Heart left ventricle (tissue), 16 donors: ENCODE measurements at regions not wholly inside any gene's neighbourhood (a gene's known extent, or its start where the extent isn't known, plus 50 kb on each side); places are given as distances from the start of the nearest gene placed in this dataset.

Source experiments
- ATAC-seq, 4 donors: fragments of 200-7000 bp; cut with Tn5 transposase; one replicate each; pipeline ENCODE4 v1.9.1; 2020 to 2022; ENCODE audit warnings: moderate library complexity in 4 of 4, mild to moderate bottlenecking in 3 of 4, moderate number of reproducible peaks in 1 of 4
- DNase-seq, 5 donors: peaks; one replicate each; pipeline ENCODE4 v3.0.0-alpha.2; 2020
- H3K27ac ChIP-seq, 12 donors: fragments of 200-600 bp; sonication (generic) in 4 of 12; one replicate each; pipeline versions ENCODE4 v1.5.0 to v1.8.0; 2016 to 2022; ENCODE audit warnings: mild to moderate bottlenecking in 2 of 12
- H3K27me3 ChIP-seq, 9 donors: fragments of 200-600 bp; sonication (generic) in 2 of 9; one replicate each; pipeline versions ENCODE4 v1.5.1 to v1.8.0; 2016 to 2022; ENCODE audit warnings: mild to moderate bottlenecking in 3 of 9
- H3K36me3 ChIP-seq, 9 donors: fragments of 200-600 bp; sonication (generic) in 2 of 9; one replicate each; pipeline versions ENCODE4 v1.5.0 to v1.8.0; 2018 to 2022; ENCODE audit warnings: mild to moderate bottlenecking in 2 of 9
- H3K4me1 ChIP-seq, 12 donors: fragments of 200-600 bp; sonication (generic) in 4 of 12; one replicate each; pipeline versions ENCODE4 v1.5.0 to v1.8.0; 2016 to 2022; ENCODE audit warnings: mild to moderate bottlenecking in 3 of 12
- H3K4me3 ChIP-seq, 12 donors: fragments of 200-600 bp; sonication (generic) in 4 of 12; one replicate each; pipeline versions ENCODE4 v1.5.0 to v1.8.0; 2017 to 2022; ENCODE audit warnings: mild to moderate bottlenecking in 9 of 12, moderate library complexity in 4 of 12
- H3K9me3 ChIP-seq, 12 donors: fragments of 200-600 bp; sonication (generic) in 4 of 12; one replicate each; pipeline versions ENCODE4 v1.5.0 to v1.8.0; 2016 to 2022; ENCODE audit warnings: mild to moderate bottlenecking in 1 of 12
- POLR2A ChIP-seq, 2 donors: fragments of 450-650 bp; IDR thresholded peaks; one replicate each; pipeline ENCODE4 v1.6.1; 2017; ENCODE audit warnings: antibody characterized with exemption in 2 of 2, mild to moderate bottlenecking in 2 of 2, moderate library complexity in 2 of 2
- WGBS, 4 donors: extraction: QIAGEN DNeasy Blood & Tissue Kit in 2 of 4; methylation state at CpG; one replicate each; pipeline versions ENCODE4 v1.1.5 to v1.1.7; 2013 to 2018; 5-methylcytosine and 5-hydroxymethylcytosine counted together
- intact Hi-C, 10 donors: fragments of 100-400 bp; cut with DNase I; formaldehyde crosslinking; loops; one replicate each; pipeline versions ENCODE4 v1.11.1 to v1.14.2; 2022
- TF ChIP-seq, protein P1 (sequence below), 12 donors: fragments of 200-600 bp; sonication (generic) in 4 of 12; IDR thresholded peaks; one replicate each; pipeline versions ENCODE4 v1.5.0 to v1.8.0; 2018 to 2022; ENCODE audit warnings: antibody characterized with exemption in 12 of 12, mild to moderate bottlenecking in 5 of 12
- donor health status: ischemic (EF 13 %, LVEDD 7.1; RV severe dilation, severe dysfunction).
- donor health status: healthy with polysubstance abuse.
- donor health status: DM: no; HTN: yes; CAD: no.
- donor health status: DM: no; HTN: no; CAD: no.
- donor health status: ischemic (EF 25% LVEDD 6.9; RV normal size, moderate dysfunction).
- donor health status: ischemic (EF 25% LVEDD 5.7; RV mildly dilated, moderate dysfunction).
- donor health status: healthy.
- donor health status: DM: yes; HTN: yes; CAD: no.
- donor health status: ischemic (EF 35%, LVEDD 5.7; RV mildly dilated, moderate dysfunction).
- donor health status: nonischemic (EF 11% LVEDD 7.7; RV severe dilation, severe dysfunction).
- donor health status: DM: yes; HTN: yes; CAD: no.
- donor health status: PGD.
- donor health status: ischemic (EF 29% LVEDD 5.4; RV normal size, mild dysfunction).
- donor health status: nonischemic (EF 23%, LVEDD 6.1; RV moderate dilation, normal function).

DNA sequence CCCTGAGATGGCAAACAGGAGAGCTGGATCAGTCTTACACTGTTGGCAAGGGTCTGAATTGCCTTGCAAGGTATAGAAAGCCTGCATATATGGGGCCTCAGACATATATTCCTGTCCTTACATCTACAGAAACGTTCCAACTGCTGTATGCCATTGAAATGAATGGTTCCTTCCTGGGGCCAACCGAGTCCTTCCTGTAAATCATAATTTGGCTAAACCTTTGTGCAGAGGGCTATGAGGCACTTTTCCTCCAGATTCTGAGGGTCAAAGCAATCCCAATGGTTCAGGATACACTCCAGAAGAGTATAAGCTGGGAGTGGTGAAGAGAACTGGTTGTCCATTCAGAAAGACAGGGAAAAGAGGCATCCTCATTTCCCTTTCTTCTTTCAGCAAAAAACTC is 190.5 kb downstream of the PTPRC start:
- WGBS, 4 donors: 75 to 86% (median 82%) methylated on average over 2 of the region's 2 CpGs
- DNase-seq (no peak), ATAC-seq (no peak)
- TF ChIP-seq, protein P1, sequence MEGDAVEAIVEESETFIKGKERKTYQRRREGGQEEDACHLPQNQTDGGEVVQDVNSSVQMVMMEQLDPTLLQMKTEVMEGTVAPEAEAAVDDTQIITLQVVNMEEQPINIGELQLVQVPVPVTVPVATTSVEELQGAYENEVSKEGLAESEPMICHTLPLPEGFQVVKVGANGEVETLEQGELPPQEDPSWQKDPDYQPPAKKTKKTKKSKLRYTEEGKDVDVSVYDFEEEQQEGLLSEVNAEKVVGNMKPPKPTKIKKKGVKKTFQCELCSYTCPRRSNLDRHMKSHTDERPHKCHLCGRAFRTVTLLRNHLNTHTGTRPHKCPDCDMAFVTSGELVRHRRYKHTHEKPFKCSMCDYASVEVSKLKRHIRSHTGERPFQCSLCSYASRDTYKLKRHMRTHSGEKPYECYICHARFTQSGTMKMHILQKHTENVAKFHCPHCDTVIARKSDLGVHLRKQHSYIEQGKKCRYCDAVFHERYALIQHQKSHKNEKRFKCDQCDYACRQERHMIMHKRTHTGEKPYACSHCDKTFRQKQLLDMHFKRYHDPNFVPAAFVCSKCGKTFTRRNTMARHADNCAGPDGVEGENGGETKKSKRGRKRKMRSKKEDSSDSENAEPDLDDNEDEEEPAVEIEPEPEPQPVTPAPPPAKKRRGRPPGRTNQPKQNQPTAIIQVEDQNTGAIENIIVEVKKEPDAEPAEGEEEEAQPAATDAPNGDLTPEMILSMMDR (IDR thresholded peaks at IDR 0.05): no peak
- no peak for TF ChIP-seq POLR2A (IDR thresholded peaks at IDR 0.05)
- no peaks in the 10 kb centered on the region for H3K36me3 ChIP-seq
- no peak overlapping the region for H3K4me3 ChIP-seq
- H3K27ac ChIP-seq: no peak overlapping the region
- H3K9me3 ChIP-seq: no peaks in the 10 kb centered on the region
- no peaks in the 10 kb centered on the region for H3K4me1 ChIP-seq
- intact Hi-C loops: loop anchor here in 1 of 10 donors (5.0 kb wide), 1 partner anchor 743 kb away; no protein-coding TSS in a partner anchor
- no peaks in the 10 kb centered on the region for H3K27me3 ChIP-seq

- Histone ChIP-seq H3K27me3 (no peaks in the 10 kb centered on the region), H3K27ac (no peak overlapping the region), H3K4me3 (no peak overlapping the region), H3K36me3 (no peaks in the 10 kb centered on the region), H3K9me3 (no peaks in the 10 kb centered on the region), H3K4me1 (no peaks in the 10 kb centered on the region)
- WGBS, 4 donors: 76 to 92% (median 87%) methylated on average over 1 of the region's 1 CpG
- no peak for DNase-seq
- no peak for ATAC-seq
- TF ChIP-seq POLR2A (IDR thresholded peaks at IDR 0.05): no peak
- TF ChIP-seq, protein P1 (IDR thresholded peaks at IDR 0.05): no peak
- intact Hi-C loops: loop anchor here in 1 of 10 donors (5.0 kb wide), 1 partner anchor 742 kb away; no protein-coding TSS in a partner anchor
These were observed 191.1 kb downstream of the PTPRC start for GRCh38 chr1:198829944-198830343.

DNA sequence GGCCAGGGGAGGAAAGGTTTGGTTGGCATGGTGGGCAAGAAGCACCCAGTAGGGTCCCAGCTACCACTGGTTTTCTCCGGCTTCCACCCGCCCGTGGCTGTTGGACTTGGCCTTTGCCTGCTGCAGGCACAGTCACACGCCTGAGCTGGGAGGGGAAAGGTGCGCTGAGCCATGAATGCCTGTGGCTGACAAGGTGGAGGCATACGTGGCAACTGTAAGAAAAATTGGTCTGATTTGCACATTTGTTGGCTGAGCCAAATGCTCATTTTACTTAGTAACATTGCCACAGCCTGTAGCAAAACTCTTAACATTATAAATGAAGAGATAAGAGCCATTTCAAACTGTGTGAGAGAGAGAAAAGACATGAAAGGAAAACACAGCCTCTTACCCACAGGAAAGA is 191.6 kb downstream of the PTPRC start:
- intact Hi-C loops: no loop called here
- Histone ChIP-seq H3K36me3 (no peaks in the 10 kb centered on the region), H3K27me3 (no peaks in the 10 kb centered on the region), H3K4me3 (no peak overlapping the region), H3K27ac (no peak overlapping the region), H3K4me1 (no peaks in the 10 kb centered on the region), H3K9me3 (no peaks in the 10 kb centered on the region)
- TF ChIP-seq POLR2A (IDR thresholded peaks at IDR 0.05): no peak
- TF ChIP-seq, protein P1 (IDR thresholded peaks at IDR 0.05): no peak
- ATAC-seq (no peak), DNase-seq (no peak)
- WGBS, 4 donors: 93 to 98% (median 96%) methylated on average over 6 of the region's 6 CpGs

DNA sequence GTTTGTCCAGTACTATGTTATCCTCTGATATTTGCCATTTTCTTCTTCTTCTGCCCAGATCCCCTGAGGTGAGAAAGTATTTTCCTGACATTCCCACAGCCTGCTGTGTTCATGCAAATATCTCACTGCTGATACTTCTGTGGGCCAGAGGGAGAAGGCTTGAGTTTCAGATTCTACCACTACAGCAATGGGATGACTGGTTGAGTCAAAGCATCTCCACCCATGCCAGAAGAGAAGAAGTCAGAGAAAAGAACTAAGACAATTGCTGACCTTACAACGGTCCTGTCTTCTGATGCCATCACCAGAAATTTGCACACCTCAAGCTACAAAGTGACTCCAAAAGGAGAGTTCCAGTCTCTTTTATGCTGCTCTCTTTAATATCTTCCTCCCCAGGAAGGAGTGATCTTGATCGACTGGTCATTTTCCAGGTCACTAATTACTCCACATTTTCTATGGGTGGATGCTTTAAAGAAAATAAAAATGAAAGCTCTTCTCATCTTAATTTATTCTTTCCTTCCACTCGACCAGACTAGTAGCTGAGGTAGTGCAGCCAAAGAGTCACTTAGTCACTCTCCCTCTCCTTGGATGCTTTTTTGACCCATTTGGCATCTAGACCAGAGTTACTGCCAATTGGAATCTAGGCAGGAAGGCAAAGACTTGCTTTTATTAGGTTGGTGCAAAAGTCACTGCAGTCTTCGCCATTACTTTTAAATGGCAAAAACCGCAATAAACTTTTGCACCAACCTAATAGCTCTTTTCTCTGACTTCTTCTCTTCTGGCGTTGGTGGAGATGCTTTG is 195.1 kb downstream of the PTPRC start:
- Histone ChIP-seq H3K9me3 (no peaks in the 10 kb centered on the region), H3K4me3 (no peak overlapping the region), H3K36me3 (no peaks in the 10 kb centered on the region), H3K4me1 (no peaks in the 10 kb centered on the region), H3K27me3 (no peaks in the 10 kb centered on the region), H3K27ac (no peak overlapping the region)
- no peak for DNase-seq
- 86 to 91% (median 89%) methylated on average over 6 of the region's 6 CpGs for WGBS, 4 donors
- TF ChIP-seq, protein P1 (IDR thresholded peaks at IDR 0.05): no peak
- no peak for TF ChIP-seq POLR2A (IDR thresholded peaks at IDR 0.05)
- no peak for ATAC-seq
- intact Hi-C loops: no loop called here
